C1 segment of cervical spinal cord (tissue), 14 donors: ENCODE measurements at regions not wholly inside any gene's neighbourhood (a gene's known extent, or its start where the extent isn't known, plus 50 kb on each side); places are given as distances from the start of the nearest gene placed in this dataset.

Experiments used
- DNase-seq, 14 donors: peaks; one replicate each; lab custom pipeline; 2025; lab: John Stamatoyannopoulos, UW

DNA sequence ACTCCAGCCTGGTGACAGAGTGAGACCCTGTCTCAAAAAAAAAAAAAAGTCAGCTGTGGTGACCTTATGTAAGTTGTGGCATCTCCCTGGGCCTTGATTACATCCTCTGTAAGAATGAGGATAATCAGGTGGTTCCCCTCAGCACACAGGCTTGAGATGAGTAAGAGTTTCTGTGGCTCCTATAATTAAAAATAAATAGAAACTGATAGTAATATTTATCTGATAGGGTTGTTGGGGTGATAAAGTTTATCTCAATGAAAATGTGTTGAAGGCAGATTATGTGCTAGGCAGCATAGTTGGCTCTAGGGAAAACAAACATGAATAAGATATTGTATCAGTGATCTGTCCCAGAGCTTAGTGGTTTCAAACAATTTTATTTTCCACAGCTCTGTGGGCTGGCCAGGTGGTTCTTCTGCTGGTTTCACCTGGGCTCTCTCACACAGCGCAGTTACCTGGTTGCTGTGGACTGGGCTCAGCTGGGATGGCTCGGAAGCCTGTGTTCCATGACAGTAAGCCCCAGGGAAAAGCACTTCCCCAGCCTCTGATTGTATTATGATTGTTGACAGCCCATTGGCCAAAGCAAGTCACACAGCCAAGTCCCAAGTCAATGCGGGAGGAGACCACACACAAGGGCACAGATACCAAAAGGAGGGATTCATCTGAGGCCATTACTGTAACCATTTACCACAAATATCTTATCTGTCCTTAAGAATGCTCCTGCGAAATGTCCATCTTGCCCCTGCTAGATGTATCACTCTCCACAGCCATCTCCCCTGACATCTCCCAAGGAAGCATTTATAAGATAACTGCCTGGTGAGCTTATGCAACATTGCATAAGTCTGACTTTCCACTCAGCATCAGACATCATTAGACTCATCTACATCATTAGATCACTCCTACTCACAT lies 151.7 kb downstream of the NUAK1 start:
- DNase-seq: no peak

DNA sequence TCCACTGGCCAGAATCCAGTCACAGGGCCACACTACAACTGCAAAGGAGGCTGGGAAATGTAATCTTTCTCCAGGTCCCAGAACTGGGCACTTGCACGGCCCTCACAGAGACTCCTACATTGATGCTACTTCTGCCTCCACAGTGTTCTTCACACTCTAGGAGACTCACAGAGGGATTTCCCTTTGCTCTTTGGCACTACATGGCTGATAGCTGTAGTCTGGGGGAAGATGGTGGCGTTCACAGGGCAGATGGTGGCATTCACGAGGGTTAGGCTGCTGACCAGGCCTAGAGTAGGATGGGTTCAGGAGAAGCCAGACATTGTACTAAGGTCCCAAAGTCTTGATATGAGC lies 151.1 kb downstream of the NUAK1 start:
- no peak for DNase-seq

DNA sequence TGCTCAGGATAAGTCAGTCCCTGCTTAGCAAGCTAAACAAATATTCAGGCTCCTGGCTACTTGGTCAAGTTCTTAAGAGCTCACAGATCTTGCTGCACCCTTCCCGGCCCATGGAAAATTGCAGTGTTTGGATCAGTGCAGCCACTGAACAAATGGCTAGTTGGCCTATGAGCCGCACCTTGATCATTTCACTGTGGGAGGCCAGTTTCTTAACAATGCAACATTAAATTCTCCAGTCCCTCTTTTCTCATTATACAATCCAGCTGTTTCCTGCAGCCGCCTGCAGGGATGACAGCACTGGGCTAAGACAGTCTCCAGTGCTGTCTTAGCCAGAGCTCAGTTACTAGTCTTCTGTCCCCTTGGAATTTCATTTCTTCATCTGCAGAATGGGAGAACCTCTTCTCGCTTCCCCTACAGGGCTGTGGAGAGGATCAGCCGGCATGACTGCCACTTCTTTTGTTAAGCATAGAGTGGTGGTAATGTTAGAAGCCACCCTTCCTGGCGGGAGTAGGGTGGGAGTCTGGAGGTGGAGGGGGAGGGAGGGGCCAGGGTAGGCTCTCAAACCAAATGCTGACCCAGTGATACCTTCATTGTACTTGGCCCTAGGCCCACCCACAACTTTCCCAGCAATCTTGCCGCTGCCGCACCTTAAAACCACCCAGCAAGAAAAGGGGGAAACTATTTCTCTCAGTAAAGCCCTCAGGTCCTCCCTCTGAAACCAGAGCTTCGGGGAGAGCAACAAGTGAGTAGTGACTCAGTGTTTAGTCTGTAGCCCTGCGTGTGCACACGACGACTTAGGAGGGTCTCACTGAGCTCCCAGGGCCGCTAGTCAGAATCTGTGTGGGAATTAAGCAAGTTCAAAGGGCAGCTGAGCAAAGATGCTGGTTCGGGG lies 145.7 kb downstream of the NUAK1 start:
- DNase-seq: no peak

DNA sequence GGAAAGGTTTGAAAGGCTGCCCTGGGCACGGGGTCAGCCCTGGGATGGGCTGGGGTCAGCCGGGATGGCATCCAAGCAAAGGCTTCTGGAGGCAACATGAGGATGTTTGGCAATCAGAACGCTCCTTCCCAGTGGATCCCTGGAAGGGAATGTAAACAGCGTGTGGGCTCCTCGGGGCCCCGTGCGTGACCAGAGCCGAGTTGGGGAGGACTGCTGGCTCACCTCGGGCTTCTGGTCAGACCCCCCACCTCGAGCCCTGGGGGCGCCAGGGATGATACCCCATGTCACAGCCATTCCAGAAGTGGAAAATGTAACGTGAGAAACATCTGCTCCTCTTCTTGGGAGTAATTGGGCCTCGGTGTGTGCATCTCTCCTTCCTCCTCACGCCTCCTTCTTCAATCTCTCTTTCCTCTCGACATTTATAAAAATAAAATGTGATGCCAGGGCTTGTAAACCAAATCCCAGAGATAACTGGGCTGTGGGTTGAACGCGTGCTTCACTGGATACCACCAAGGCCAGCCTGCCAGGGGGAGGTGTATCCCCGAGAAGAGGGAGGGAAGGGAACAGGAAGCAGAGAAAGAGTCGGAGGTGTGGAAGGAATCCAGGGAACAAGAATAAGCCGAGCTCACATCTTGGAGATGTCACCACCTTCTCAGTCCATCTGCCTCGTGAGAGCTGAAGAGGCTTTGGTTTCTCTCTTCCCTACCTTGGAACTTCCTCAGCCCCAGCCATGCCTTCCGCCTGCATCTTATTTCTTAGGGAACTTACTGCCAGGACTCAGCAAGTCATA lies 144.8 kb downstream of the NUAK1 start:
- no peak for DNase-seq

DNA sequence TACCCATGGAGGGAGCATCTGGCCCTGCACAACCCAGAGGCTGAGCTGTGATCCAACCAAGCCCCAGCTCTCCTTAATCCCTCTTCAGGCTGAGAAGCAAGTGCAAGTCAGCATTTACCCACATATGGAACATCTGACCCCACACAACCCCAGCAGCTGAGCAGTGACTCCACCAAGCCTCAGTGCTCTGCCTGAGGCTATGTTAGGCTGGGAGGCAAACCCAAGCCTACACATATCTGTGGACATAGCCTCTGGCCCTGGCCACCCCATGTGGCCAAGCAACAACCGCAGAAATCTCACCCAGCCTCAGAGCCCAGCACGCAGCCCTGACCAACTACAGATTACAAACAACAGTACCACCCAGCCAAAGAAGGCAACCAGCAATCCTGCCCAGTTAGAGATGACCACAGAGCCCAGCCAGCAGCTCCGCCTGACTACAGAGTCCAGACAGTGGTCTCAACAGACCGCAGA lies 142.8 kb downstream of the NUAK1 start:
- no peak for DNase-seq

DNA sequence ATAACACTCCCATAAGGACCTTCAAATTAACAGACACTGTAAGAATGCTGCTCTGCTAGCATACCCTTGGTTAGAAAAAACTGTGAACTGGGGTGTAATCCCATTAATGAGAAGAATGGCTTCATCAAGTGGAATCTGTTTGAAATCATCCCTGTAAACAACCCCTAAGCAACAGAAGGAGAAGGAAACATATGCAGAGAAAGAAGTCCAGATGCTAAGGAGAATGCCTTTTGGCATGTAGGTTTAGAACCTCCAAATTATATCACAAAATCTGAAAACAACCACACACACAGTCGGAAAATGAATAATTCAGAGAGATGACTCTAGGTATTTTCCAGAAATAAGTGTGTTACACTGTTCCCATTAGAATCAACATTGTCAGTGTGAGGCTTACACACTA lies 140.2 kb downstream of the NUAK1 start:
- DNase-seq: no peak

DNA sequence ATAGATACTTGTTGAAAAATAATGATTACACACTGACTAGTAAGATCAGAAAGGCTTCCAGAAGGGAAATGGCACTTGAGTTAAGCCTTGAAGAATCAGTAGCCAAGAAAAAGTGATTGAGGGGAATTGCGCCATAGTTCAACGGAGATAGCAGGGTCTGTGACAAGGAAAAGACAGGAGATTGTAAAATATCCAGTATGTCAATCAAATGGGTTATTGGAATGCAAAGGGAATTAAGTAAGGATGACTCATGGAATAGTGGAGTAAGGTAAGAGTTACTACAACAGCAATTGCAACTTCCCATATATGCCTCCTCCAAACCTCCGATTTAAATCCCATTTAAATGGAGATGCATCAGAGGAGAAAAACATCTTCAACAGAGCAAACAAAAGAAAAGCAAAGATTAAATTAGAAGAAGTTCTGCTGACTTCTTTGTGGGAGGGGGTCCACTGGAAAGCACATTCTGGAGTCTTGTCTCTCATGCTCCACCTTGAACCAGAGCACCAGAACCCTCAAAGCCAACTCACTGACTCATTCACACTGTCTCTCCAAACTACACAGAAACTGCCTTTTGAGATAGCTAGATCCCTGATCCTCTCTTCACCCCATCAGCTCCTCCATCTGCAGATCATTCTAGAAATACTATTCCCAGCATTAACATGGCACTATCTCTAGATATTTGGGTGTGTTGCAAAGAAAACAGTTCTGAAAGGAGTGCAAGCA lies 138.2 kb downstream of the NUAK1 start:
- no peak for DNase-seq

DNA sequence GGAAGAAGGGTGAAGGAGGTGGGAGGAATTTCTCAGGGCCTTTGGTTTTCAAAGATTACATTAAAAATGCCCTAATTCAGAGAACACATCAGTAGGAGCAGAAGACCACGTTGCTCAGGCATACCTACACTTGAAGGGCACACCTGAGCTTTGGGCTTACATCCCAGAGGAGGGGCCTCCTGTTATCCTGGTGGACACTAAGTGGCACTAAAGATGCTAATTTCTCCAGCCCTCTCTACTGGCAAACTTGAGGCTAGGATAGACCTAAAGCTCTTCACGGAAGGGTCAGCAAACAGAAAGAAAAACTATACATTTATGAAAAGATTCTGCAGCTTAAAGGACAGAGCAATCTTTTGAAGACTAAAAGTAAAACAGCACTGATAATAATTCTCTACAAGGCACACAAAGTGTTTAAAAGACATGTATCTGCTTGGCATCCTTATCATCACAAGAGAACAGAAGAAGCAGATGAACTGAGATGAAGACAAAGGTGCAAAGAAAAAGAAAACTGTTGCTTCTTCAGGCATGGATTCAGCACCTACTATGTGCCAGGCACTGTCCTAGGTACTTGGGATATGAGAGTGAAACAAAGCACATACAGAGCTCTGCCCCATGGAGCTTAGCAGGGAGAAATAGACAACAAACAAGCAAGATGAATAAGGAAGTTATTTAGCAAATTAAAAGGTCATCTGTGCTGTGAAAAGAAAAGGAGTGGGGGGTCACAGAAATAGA lies 137.5 kb downstream of the NUAK1 start:
- no peak for DNase-seq

DNA sequence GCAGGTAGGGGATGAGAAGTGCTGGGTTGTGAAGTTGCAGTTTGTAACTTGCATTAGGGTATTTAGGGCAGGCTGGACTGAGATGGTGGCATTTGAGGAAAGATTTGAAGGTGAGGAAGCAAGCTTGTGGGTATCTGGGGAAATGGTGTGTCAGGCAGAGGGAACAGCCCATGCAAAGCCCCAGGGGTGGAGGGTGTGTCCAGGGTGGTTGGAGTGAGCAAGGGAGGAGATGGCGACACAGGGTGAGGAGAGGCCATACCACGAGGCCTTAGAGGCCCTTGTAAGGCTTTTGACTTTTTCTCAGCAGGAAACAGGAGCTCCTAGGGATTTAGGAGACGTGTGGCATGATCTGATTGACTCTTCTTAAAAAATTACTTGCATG lies 136.9 kb downstream of the NUAK1 start:
- no peak for DNase-seq

DNA sequence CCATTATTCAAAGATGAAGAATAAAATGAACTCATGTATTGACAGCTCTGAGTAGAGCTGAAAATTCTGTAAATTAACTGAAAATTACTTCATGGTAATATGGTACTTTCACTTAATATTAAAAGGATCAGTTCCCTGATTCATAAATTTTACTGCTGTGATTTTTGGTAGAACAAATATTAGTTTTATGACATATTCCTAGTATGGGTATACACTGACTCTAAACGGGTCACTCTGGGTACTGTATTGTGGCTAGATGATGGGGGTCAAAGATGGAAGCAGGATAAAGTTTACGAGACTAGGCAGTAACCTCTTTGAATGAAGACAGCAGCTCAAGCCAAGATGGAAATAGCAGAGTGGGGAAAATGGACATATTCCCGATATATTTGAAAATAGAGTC lies 135.5 kb downstream of the NUAK1 start:
- DNase-seq: no peak

DNA sequence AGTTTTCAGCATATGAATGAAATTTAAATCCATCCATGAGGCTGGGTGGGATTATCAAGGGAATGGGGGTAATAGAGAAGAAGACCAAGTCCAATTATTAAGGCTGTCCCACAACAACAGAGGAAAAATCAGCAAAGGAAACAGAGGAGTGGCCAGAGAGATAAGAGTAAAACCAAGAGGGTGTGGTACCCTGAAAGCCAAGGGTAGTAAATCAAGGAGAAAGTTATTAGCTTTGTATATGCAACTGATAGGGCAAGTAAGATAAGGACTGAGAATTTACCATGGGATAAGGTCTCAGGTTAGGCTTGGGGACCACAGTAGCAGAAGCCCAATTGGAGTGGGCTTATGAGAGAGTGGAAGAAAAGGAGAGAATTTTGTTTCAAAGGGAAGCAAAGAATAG lies 134.5 kb downstream of the NUAK1 start:
- DNase-seq: no peak

DNA sequence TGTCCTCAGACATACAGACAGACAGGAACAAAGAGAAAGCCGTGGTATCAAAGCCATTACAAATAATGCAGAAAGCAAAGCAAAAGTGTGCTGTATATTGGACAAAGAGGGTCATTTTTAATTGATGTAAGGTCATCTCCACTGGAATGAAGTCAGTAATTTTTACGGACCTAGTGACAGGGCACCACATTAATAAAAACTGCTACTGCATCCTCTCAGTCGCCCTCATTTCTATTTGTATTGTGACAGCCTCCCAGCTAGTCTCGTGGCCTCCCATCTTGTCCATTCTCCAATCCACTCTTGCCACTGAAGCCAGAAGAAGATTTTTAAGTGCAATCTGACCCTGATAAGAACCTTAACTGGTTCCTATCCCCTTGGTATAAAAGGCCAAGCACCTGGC lies 132.4 kb downstream of the NUAK1 start:
- no peak for DNase-seq

DNA sequence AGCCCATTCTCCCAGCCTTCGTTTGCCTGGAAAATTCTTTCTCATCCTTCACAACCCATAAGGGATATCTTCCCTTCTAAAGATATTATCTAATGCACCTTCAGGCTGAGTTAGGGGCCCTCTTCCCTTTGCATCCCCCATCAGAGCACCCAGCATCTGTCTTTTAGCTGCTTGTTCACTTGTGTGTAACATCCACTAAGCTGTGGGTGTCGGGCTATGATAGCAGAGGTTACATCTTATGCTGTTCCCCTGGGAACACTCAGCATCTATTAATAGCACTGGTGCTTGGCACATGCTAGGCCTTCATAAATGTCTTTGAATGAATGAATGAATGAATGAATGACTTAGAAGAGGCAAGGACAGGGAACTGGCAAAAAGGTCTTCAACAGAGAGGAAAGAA lies 131.8 kb downstream of the NUAK1 start:
- no peak for DNase-seq

DNA sequence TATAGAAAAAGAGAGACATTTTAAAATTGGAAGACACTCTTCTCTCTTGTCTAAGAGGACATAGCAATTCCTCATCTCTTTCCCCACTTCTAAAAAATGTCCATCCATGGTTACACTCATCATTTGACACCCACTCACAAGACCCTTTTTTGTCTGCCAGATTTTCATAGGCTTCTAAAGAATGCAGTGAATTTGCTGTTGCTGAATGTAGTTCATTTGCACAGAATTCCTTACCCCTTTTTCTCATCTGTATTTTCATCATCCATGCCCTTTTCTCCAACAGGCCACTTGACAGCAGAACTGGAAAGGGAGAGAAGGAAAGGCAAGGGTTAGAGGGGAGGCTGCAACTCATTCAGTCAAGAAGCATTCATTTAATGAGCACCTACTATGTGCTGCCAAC lies 128.0 kb downstream of the NUAK1 start:
- no peak for DNase-seq
